Brain microvascular endothelial cell (primary cell): ENCODE measurements at regions not wholly inside any gene's neighbourhood (a gene's known extent, or its start where the extent isn't known, plus 50 kb on each side); places are given as distances from the start of the nearest gene placed in this dataset.

Experiments used
- DNase-seq: peaks from one replicate; pipeline ENCODE4 v3.0.0-alpha.2; 2020
- H3K27ac ChIP-seq: fragments of 250-450 bp; sonication (Bioruptor Pico); 2 replicates; pipeline ENCODE4 v1.5.1; 2020; ENCODE audit warnings: mild to moderate bottlenecking, moderate library complexity
- H3K27me3 ChIP-seq: fragments of 250-450 bp; sonication (Bioruptor Pico); replicated peaks from 2 replicates; pipeline ENCODE4 v1.5.1; 2020; ENCODE audit warnings: mild to moderate bottlenecking
- H3K36me3 ChIP-seq: fragments of 250-450 bp; sonication (Bioruptor Pico); replicated peaks from 2 replicates; pipeline ENCODE4 v1.5.1; 2020; ENCODE audit warnings: mild to moderate bottlenecking
- H3K4me3 ChIP-seq: 2 replicates; pipeline ENCODE4 v1.5.1; 2011; ENCODE audit warnings: low read depth, mild to moderate bottlenecking, control low read depth, low read length, moderate library complexity
- in situ Hi-C: cut with HindIII; loops from 2 replicates; pipeline ENCODE4 v1.10.0; 2017; ENCODE audit warnings: low sequenced_read_pairs, low pct_ligation_motif_present
- TF ChIP-seq, protein P1 (sequence below): IDR thresholded peaks from 2 replicates; pipeline ENCODE4 v1.5.1; 2011; ENCODE audit warnings: low read depth, mild to moderate bottlenecking, moderate library complexity, low read length, control low read depth, inconsistent platforms; ENCODE audit errors: missing control alignments

DNA sequence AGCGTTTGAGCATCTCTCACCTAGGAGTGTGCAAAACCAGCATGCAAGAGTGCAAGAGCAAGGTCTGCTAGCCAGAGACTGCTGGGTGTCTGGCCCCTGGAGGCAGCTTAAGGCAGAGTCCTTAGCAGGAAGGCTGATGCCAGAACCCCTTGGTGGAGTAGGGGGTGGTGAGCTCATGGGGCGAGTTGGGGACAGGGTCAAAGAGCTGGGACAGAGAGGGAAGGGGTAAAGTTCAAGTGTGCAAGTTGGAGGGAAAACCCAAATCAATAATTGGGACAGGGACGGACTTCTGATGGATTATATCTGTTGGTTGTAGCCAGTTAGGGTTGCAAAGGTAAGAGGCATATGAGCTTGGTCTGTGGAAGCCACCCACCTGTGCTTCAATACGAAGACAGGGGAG lies 443.6 kb upstream of the CDH5 start:
- no peaks in the 10 kb centered on the region for H3K27me3 ChIP-seq
- H3K27ac ChIP-seq, result no peak overlapping the region
- no peak overlapping the region for H3K4me3 ChIP-seq
- TF ChIP-seq, protein P1, sequence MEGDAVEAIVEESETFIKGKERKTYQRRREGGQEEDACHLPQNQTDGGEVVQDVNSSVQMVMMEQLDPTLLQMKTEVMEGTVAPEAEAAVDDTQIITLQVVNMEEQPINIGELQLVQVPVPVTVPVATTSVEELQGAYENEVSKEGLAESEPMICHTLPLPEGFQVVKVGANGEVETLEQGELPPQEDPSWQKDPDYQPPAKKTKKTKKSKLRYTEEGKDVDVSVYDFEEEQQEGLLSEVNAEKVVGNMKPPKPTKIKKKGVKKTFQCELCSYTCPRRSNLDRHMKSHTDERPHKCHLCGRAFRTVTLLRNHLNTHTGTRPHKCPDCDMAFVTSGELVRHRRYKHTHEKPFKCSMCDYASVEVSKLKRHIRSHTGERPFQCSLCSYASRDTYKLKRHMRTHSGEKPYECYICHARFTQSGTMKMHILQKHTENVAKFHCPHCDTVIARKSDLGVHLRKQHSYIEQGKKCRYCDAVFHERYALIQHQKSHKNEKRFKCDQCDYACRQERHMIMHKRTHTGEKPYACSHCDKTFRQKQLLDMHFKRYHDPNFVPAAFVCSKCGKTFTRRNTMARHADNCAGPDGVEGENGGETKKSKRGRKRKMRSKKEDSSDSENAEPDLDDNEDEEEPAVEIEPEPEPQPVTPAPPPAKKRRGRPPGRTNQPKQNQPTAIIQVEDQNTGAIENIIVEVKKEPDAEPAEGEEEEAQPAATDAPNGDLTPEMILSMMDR, result no peak
- H3K36me3 ChIP-seq, result no peaks in the 10 kb centered on the region
- in situ Hi-C loops, result no loop called here
- DNase-seq, result no peak

DNA sequence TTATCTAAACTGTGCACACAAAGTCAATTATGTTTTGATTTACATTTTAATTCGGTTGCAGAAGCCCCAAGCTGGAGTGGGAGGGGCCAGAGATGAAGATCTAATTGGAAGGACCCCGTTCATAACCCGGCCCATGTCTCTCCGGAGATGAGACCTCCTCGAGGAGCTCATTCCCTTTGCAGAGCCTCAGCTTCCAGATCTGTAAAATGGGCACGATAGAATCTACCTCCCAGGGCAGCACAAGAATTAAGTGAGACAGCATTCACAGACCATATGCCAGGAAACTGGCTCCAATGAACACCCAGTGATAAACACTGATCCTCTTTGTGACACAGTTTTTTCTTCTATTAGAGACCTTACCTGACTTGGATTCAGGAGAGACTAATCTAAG lies 446.5 kb upstream of the CDH5 start:
- TF ChIP-seq, protein P1, result no peak
- Histone ChIP-seq H3K36me3 (no peaks in the 10 kb centered on the region), H3K27ac (no peak overlapping the region), H3K4me3 (no peak overlapping the region), H3K27me3 (no peaks in the 10 kb centered on the region)
- DNase-seq, result no peak
- in situ Hi-C loops, result no loop called here

DNA sequence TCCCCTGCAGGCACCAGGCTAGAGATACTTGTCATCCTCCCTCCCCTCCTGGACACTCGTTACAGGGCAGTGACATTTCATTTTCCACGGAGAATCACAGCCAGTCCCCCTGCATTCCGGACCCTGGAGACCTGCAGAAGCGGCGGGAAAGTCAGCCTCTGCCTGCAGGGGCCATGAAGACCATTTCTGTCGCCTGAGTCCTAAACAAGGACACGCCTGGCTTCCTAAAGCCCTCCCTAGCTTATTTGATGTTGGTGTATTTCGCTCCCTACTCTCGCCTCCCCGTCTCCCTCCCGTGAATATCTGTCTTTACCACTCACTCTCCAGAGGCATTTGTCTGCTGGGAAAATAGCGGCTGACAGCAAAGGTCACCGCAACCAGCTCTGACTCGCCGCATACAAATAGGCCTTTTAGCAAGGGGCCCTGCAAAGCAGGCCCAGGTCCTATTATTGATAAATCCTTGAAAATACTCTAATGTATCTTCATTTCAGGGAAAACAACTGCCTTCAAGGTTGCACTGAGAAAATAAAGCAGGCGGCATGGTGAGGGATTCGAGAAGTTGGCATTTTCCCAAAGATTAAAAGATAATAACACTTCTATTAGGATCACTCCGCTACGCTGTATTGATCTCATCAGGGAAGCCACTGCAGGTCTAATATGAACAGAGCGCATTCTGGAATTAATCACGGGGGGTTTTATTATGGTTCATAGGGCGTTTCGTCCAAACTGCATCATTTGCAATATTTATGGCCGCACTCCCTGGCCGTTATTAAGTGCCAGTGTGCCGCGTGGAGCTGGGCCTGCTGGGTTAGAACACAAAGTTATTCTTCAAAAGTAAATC lies 447.1 kb upstream of the CDH5 start:
- TF ChIP-seq, protein P1, result no peak
- Histone ChIP-seq H3K4me3 (no peak overlapping the region), H3K27me3 (no peaks in the 10 kb centered on the region), H3K27ac (no peak overlapping the region), H3K36me3 (no peaks in the 10 kb centered on the region)
- in situ Hi-C loops, result no loop called here
- no peak for DNase-seq

DNA sequence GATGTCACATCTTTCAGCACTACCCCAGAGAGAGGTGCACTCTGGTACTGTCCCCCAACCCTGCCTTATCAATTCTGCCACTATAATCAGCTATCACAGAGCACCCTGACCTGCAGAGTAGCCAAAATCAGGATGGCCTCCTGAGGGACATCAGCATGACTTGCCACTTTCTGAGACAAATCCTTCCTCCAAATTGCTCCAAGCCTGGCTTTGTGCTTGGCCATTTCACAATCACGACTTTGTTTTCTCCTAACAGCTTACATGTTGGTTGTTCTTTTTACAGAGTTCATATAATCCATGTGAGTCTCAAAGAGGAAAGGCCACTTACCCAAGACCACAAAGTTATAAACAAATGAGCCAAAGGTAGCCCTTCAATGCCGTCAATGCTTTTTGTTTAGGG lies 449.0 kb upstream of the CDH5 start:
- TF ChIP-seq, protein P1, result no peak
- DNase-seq, result no peak
- Histone ChIP-seq H3K36me3 (no peaks in the 10 kb centered on the region), H3K27me3 (no peaks in the 10 kb centered on the region), H3K27ac (no peak overlapping the region), H3K4me3 (no peak overlapping the region)
- in situ Hi-C loops, result no loop called here

DNA sequence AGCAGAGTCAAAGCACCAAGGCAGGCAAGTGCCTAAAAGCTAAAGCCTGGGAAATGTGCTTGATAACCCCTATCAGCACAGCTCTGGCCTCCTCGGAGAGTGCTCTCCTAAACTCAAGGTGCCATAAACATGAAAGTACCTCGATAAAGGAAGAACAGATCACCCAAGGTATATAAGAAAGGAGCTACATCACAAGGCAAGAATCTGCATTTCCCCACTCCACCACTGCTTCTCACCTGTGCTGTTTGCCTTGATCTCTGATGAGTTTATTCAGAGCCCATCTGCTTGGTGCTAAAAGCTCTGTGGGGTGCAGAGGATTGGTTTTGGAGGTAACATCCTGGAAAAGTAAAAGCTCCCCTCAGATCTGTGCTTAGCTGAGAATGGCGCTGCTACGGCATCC lies 449.5 kb upstream of the CDH5 start:
- Histone ChIP-seq H3K36me3 (no peaks in the 10 kb centered on the region), H3K4me3 (no peak overlapping the region), H3K27ac (no peak overlapping the region), H3K27me3 (no peaks in the 10 kb centered on the region)
- in situ Hi-C loops, result no loop called here
- no peak for DNase-seq
- TF ChIP-seq, protein P1, result no peak

DNA sequence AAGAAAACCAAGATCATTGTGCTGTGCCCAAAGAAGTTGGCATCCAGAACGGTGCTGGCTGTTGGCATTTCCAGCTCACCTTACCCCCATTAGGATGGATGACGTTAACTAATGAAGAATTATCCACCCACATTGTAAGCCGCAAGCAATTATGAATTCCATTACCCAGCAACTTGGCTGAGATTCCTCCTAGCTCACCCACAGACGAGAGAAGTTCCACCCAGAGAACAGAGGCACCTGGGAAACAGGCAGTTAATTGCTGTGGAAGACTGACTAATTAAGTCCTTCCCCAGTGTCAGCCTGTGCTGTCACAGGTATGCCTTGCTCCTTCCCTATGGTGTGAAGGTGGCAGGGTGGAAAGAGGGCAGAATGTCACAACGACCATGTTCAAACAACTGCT lies 456.2 kb upstream of the CDH5 start:
- H3K27ac ChIP-seq, result no peak overlapping the region
- DNase-seq, result no peak
- H3K4me3 ChIP-seq, result no peak overlapping the region
- TF ChIP-seq, protein P1, result no peak
- H3K27me3 ChIP-seq, result no peaks in the 10 kb centered on the region
- no peaks in the 10 kb centered on the region for H3K36me3 ChIP-seq
- in situ Hi-C loops, result no loop called here
